ENCODE measurements at regions not wholly inside any gene's neighbourhood (a gene's known extent, or its start where the extent isn't known, plus 50 kb on each side); places are given as distances from the start of the nearest gene placed in this dataset.

- DNase-seq = no peak
- no peak overlapping the region for H3K4me3 Mint-ChIP-seq
- H3K27me3 Mint-ChIP-seq (ENCODE audit: low read depth in 3 of 3) = peaks cover 0 to 15% (median 0%) of the 10 kb centered on the region in 3 donors
- H3K4me1 Mint-ChIP-seq = no peaks in the 10 kb centered on the region
- no peaks in the 10 kb centered on the region for H3K36me3 Mint-ChIP-seq
- H3K9me3 Mint-ChIP-seq = no peaks in the 10 kb centered on the region
- H3K27ac Mint-ChIP-seq = no peak overlapping the region
Measured at GRCh38 chr1:36689992-36690391, 207.3 kb upstream of the CSF3R start.

DNA sequence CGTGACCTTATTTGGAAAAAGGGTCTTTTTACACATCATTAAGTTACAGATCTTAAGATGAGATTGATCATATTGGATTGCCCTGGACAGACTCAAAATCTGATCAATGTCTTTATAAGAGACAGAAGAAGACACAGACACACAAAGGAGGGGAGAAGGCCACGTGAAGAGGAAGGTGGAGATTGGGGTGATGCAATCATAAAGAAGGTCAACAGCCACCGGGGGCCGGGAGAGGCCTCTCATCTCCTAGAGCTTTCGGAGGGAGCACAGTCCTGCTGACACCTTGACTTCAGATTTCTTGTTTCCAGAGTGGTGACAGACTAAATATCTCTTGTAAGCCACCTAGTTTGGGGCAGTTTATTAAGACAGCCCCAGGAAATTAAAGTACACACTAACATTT lies 204.6 kb upstream of the CSF3R start:
- DNase-seq = no peak
- Mint-ChIP-seq H3K27me3 (ENCODE audit: low read depth in 3 of 3) (peaks cover 0 to 7% (median 4%) of the 10 kb centered on the region in 3 donors), H3K27ac (no peak overlapping the region), H3K36me3 (no peaks in the 10 kb centered on the region), H3K9me3 (no peaks in the 10 kb centered on the region), H3K4me3 (no peak overlapping the region), H3K4me1 (no peaks in the 10 kb centered on the region)

GRCh38 chr1:36675931-36676562 lies 193.3 kb upstream of the CSF3R start:
- Mint-ChIP-seq H3K27ac (no peak overlapping the region), H3K4me1 (no peaks in the 10 kb centered on the region), H3K4me3 (no peak overlapping the region), H3K36me3 (no peaks in the 10 kb centered on the region), H3K27me3 (ENCODE audit: low read depth in 3 of 3) (peaks cover 1 to 3% (median 2%) of the 10 kb centered on the region in 3 donors), H3K9me3 (no peaks in the 10 kb centered on the region)
- DNase-seq = no peak

- no peak for DNase-seq
- Mint-ChIP-seq H3K36me3 (no peaks in the 10 kb centered on the region), H3K9me3 (no peaks in the 10 kb centered on the region), H3K4me1 (no peaks in the 10 kb centered on the region), H3K27me3 (ENCODE audit: low read depth in 3 of 3) (peaks cover 1 to 6% (median 3%) of the 10 kb centered on the region in 3 donors), H3K27ac (no peak overlapping the region), H3K4me3 (no peak overlapping the region)
Measured at GRCh38 chr1:36675106-36675505, 192.4 kb upstream of the CSF3R start.

GRCh38 chr1:36673202-36673601 lies 190.5 kb upstream of the CSF3R start:
- DNase-seq = no peak
- Mint-ChIP-seq H3K4me1 (no peaks in the 10 kb centered on the region), H3K36me3 (no peaks in the 10 kb centered on the region), H3K27me3 (ENCODE audit: low read depth in 3 of 3) (peaks cover 1 to 6% (median 6%) of the 10 kb centered on the region in 3 donors), H3K27ac (no peak overlapping the region), H3K9me3 (no peaks in the 10 kb centered on the region), H3K4me3 (no peak overlapping the region)

DNA sequence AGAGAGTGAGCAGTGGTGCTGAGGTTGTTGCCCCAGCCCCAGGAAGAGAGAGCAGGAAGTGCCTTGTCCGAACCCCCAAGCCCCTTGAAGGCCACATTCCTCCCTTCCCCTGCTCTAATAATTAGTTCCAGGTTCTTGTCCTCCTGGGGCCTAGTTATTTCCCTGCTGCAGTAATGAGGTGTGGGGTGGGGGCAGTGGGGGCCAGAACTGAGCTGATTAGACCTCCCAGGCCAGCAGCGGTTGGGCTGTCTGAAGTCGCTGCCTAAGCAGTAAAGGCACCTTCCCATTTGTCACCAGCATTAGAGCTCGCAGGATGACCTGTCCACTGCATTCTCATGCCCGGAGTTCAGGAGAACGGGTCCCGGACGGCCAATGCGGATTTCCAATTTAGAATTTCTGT lies 186.5 kb upstream of the CSF3R start:
- DNase-seq = no peak
- Mint-ChIP-seq H3K4me1 (peaks cover 3 to 5% of the 10 kb centered on the region in 2 donors), H3K27me3 (ENCODE audit: low read depth in 3 of 3) (peaks cover 3 to 5% (median 4%) of the 10 kb centered on the region in 3 donors), H3K27ac (no peak overlapping the region), H3K9me3 (no peaks in the 10 kb centered on the region), H3K4me3 (no peak overlapping the region), H3K36me3 (no peaks in the 10 kb centered on the region)

DNA sequence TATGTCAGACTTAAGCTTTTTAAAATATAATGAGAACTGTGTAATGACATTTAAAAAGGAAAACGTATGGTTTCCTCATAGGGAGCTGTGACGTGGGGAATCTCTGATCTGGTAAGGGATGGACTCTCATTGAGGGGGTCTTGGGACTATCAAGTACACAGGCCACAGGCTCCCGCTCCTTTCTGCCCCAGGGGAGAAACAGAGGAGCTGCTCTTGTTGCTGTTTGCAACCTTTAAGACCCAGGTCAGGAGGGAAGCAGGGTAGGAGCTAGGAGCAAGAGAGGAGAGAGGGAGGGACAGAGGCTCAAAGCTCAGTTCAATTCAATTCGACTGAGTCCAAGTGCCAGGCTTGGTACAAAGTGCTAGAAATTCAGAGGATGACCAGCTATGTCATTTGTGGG lies 185.1 kb upstream of the CSF3R start:
- Mint-ChIP-seq H3K9me3 (no peaks in the 10 kb centered on the region), H3K4me1 (peaks cover 3 to 5% of the 10 kb centered on the region in 2 donors), H3K27ac (no peak overlapping the region), H3K36me3 (no peaks in the 10 kb centered on the region), H3K4me3 (no peak overlapping the region), H3K27me3 (ENCODE audit: low read depth in 3 of 3) (peaks cover 3 to 5% (median 4%) of the 10 kb centered on the region in 3 donors)
- DNase-seq = no peak

DNA sequence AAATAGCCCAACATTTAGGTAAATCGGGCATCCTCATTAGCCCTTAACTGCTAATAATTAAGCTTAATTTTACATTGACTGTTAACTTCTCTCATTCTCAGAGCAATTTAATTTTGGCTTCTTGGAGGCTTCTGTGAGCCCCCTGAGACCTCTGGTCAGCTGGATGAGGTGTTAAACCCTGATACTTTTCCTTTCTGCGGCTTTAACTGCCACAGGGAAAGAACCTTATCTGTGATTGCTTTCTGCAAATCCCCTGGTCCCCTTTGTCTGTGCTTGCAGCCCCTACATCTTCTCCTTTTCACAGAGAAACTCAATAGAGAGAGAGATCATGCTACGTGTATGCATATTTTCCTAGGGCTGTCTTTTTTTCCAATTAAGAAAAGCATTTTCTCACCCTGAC lies 184.5 kb upstream of the CSF3R start:
- peaks cover 3 to 5% (median 4%) of the 10 kb centered on the region in 3 donors for H3K27me3 Mint-ChIP-seq (ENCODE audit: low read depth in 3 of 3)
- no peaks in the 10 kb centered on the region for H3K36me3 Mint-ChIP-seq
- H3K27ac Mint-ChIP-seq = no peak overlapping the region
- no peaks in the 10 kb centered on the region for H3K9me3 Mint-ChIP-seq
- no peak for DNase-seq
- H3K4me3 Mint-ChIP-seq = no peak overlapping the region
- H3K4me1 Mint-ChIP-seq = peaks cover 3 to 5% of the 10 kb centered on the region in 2 donors

DNA sequence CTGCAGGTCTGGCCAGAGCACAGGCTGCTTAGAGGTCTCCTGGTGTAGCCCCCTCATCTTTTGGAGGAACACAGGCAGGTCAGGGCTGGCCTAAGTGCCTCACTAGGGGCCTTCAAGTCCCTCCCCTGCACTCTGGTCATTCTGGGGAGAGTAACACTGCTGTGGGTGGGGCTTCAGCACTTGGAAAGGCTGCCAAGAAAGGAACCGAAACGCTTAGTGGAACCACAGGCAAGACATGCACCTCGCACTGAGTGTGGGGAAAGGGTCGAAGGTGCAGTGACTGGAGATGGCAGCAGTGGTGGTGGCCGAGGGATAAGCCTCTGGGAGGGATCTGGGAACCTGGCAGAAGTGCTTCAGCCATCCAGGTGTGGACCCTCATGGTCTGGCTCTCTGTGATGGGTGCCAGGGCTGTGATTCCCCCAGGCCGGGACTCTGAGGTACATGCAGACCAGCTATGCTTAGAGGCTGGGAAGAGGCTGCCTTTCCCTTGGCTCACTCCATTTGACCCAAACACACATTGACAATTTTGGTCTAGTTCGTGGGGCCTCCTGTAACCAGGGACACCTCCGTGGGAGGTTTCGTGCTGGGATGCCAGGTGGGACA lies 182.9 kb upstream of the CSF3R start:
- no peaks in the 10 kb centered on the region for H3K36me3 Mint-ChIP-seq
- no peak for DNase-seq
- peaks cover 3 to 5% of the 10 kb centered on the region in 2 donors for H3K4me1 Mint-ChIP-seq
- H3K4me3 Mint-ChIP-seq = no peak overlapping the region
- H3K27me3 Mint-ChIP-seq (ENCODE audit: low read depth in 3 of 3) = peaks cover 3 to 6% (median 3%) of the 10 kb centered on the region in 3 donors
- no peak overlapping the region for H3K27ac Mint-ChIP-seq
- H3K9me3 Mint-ChIP-seq = no peaks in the 10 kb centered on the region

GRCh38 chr1:36664571-36665287 lies 182.0 kb upstream of the CSF3R start:
- Mint-ChIP-seq H3K4me1 (peaks cover 3 to 5% of the 10 kb centered on the region in 2 donors), H3K27ac (no peak overlapping the region), H3K36me3 (no peaks in the 10 kb centered on the region), H3K27me3 (ENCODE audit: low read depth in 3 of 3) (peaks cover 0 to 6% (median 3%) of the 10 kb centered on the region in 3 donors), H3K9me3 (no peaks in the 10 kb centered on the region), H3K4me3 (no peak overlapping the region)
- no peak for DNase-seq

DNA sequence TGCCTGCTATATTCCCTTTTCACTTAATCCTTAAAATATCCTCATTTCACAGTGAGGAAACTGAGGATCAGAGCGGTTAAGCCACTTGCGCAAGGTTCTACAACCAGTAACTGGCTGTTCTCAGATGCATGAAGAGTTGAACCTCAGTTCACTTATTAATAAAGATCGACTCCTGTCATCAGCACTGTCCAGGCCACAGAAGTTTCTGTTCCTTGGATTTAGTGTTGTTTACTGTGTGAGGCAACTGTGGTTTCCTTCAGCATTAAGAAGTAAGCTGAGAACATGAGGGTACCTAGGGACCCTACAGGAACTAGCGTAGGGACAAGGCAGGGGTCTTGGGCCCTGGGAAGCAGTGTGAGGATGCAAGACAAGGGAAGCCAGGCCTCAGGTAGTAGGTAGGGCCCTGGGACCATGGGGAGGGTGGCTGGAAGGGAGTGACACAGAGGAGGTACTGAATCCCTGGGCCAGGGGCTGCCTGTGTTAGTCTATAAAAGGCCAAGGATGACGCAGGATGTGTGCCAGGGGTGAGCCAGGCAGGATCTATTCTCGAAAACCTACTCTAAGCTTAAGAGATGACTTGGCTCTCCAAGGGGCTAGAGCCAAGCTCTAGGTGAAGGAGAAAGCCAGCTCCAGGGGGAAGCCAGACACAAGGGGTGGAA lies 181.2 kb upstream of the CSF3R start:
- Mint-ChIP-seq H3K27me3 (ENCODE audit: low read depth in 3 of 3) (peaks cover 0 to 6% (median 1%) of the 10 kb centered on the region in 3 donors), H3K27ac (peak overlapping the region in 1 of 6 donors; percentile 20), H3K9me3 (no peaks in the 10 kb centered on the region), H3K4me3 (no peak overlapping the region), H3K36me3 (no peaks in the 10 kb centered on the region), H3K4me1 (peaks cover 3 to 5% of the 10 kb centered on the region in 2 donors)
- DNase-seq = no peak

- Mint-ChIP-seq H3K27ac (no peak overlapping the region), H3K4me1 (peaks cover 0 to 1% of the 10 kb centered on the region in 2 donors), H3K4me3 (no peak overlapping the region), H3K9me3 (no peaks in the 10 kb centered on the region), H3K36me3 (no peaks in the 10 kb centered on the region), H3K27me3 (ENCODE audit: low read depth in 3 of 3) (peaks cover 0 to 11% (median 7%) of the 10 kb centered on the region in 3 donors)
- no peak for DNase-seq
Measured at GRCh38 chr1:36658838-36659237, 176.1 kb upstream of the CSF3R start.

DNA sequence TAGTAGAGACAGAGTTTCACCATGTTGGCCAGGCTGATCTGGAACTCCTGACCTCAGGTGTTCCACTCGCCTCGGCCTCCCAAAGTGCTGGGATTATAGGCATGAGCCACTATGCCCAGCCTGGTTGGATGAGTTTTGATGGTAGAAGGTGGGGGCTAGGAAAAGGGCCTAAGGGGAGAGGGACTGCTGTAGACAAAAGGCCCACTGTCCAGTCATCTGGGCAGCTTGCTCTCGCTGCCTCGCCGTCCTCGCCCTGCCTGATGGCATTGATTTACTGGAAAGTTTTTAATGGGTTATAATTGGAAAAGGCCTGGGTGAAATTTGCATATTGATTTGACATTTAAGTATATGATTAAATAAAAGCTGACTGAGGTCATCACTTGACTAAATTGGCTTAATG lies 175.1 kb upstream of the CSF3R start:
- DNase-seq = no peak
- Mint-ChIP-seq H3K27me3 (ENCODE audit: low read depth in 3 of 3) (peaks cover 0 to 12% (median 8%) of the 10 kb centered on the region in 3 donors), H3K27ac (no peak overlapping the region), H3K36me3 (no peaks in the 10 kb centered on the region), H3K9me3 (no peaks in the 10 kb centered on the region), H3K4me1 (peaks cover under 1 to 1% of the 10 kb centered on the region in 2 donors), H3K4me3 (no peak overlapping the region)

GRCh38 chr1:36656838-36657237 lies 174.1 kb upstream of the CSF3R start:
- no peak overlapping the region for H3K4me3 Mint-ChIP-seq
- peaks cover 0 to 12% (median 10%) of the 10 kb centered on the region in 3 donors for H3K27me3 Mint-ChIP-seq (ENCODE audit: low read depth in 3 of 3)
- H3K36me3 Mint-ChIP-seq = no peaks in the 10 kb centered on the region
- DNase-seq = no peak
- no peak overlapping the region for H3K27ac Mint-ChIP-seq
- H3K9me3 Mint-ChIP-seq = no peaks in the 10 kb centered on the region
- peaks cover 10 to 11% of the 10 kb centered on the region in 2 donors for H3K4me1 Mint-ChIP-seq
